ENCODE measurements at regions not wholly inside any gene's neighbourhood (a gene's known extent, or its start where the extent isn't known, plus 50 kb on each side); places are given as distances from the start of the nearest gene placed in this dataset.
A peak's percentile ranks its signal among the peaks of the same experiment; 100 is the strongest.

DNA sequence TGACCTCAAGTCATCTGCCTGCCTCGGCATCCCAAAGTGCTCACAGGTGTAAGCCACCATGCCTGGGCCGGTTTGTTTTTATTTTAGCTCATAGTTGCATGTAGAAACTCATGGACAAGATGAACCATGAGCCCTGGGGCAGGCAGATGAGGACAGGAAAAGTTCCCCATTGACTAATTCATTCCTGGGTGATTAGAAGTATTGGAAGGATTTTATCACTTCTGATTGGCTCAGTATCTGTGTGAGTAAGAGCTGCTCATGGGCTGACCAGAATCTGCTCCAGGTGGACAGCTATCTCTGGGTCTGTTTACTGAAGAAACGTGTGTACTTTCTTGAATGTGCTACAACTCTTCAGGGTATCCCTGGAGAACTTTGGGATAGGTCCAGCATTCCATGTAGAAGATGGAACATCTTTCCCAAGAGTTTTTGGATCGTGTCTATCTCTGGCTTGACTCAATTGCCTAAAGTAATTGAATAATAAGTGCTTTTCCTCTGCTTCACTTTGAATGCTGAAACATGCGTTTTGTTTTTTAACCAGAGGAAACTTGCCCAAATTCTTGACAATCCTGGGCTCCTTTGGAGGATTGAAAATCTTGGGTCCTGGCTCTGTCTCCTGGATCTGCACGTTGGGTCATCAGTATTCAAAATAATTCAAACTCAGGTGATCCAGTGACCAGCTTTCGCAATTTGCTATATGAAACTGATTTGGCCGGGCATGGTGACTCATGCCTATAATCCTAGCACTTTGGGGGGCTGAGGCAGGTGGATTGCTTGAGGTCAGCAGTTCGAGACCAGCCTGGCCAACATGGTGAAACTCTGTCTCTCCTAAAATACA lies 88.6 kb upstream of the DHRSX start:
- Mint-ChIP-seq H3K36me3 (no peaks in the 10 kb centered on the region), H3K27ac (no peak overlapping the region), H3K4me3 (no peak overlapping the region), H3K9me3 (ENCODE audit: low read depth) (no peaks in the 10 kb centered on the region), H3K4me1 (peaks cover 23% of the 10 kb centered on the region), H3K27me3 (peaks cover 22% of the 10 kb centered on the region)
- CTCF ChIA-PET, result no interaction called here
- no peak for ATAC-seq
- no peak for DNase-seq

DNA sequence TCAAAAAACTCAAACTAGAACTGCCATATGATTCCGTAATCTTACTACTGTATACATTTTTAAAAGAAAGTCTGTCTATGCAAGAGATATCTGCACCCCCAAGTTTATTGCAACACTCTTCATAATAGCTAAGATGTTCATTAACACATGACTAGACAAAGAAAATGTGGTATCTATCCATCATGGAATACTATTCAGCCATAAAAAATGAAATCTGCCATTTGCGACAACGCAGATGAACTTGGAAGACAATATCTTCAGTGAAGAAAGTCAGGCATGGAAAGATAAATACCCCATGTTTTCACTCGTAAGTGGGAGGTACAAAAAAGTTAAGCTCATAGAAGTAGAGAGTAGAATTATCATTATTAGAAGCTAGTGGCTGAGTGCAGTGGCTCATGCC lies 87.3 kb upstream of the DHRSX start:
- H3K36me3 Mint-ChIP-seq, result no peaks in the 10 kb centered on the region
- no peaks in the 10 kb centered on the region for H3K9me3 Mint-ChIP-seq (ENCODE audit: low read depth)
- CTCF ChIA-PET, result no interaction called here
- H3K27me3 Mint-ChIP-seq, result peaks cover 27% of the 10 kb centered on the region
- peaks cover 18% of the 10 kb centered on the region for H3K4me1 Mint-ChIP-seq
- DNase-seq, result no peak
- no peak overlapping the region for H3K27ac Mint-ChIP-seq
- ATAC-seq, result no peak
- no peak overlapping the region for H3K4me3 Mint-ChIP-seq

DNA sequence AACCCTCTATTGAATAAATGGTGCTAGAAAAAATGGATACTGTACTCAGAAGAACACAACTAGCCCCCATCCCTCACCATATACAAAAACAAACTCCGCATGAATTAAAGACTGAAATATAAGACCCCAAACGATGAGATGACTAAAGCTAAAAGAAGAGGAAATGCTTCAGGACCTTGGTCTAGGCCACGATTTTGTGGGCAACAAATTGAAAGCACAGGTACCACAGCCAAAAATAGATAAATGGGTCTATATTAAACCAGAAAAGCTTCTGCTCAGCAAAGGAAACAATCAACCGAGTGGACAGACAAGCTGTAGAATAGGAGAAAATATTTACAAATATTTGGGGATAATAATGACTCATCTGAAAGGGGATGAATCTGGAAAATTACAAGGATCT lies 86.4 kb upstream of the DHRSX start:
- H3K27ac Mint-ChIP-seq, result no peak overlapping the region
- H3K27me3 Mint-ChIP-seq, result peaks cover 36% of the 10 kb centered on the region
- peaks cover 12% of the 10 kb centered on the region for H3K4me1 Mint-ChIP-seq
- no peak for DNase-seq
- H3K4me3 Mint-ChIP-seq, result no peak overlapping the region
- CTCF ChIA-PET, result no interaction called here
- no peaks in the 10 kb centered on the region for H3K9me3 Mint-ChIP-seq (ENCODE audit: low read depth)
- no peaks in the 10 kb centered on the region for H3K36me3 Mint-ChIP-seq
- no peak for ATAC-seq

DNA sequence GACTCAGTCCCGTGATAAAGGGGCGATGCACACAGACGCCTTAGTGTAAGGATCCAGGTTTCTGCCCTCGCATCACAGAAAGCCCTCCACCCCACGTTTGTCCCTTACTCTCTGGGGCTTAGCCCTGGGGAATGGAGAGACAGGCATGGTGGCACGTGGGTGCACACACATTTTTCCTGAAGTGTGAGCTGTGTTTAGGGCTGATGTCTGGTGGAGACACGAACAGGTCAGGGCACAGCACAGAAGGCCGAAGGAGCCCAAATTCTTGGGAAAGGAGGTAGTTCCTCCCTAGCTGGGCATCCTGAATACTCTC lies 84.3 kb upstream of the DHRSX start:
- Mint-ChIP-seq H3K27me3 (peaks cover 44% of the 10 kb centered on the region), H3K9me3 (ENCODE audit: low read depth) (no peaks in the 10 kb centered on the region), H3K27ac (no peak overlapping the region), H3K4me3 (no peak overlapping the region), H3K36me3 (no peaks in the 10 kb centered on the region), H3K4me1 (peaks cover 8% of the 10 kb centered on the region)
- no peak for DNase-seq
- CTCF ChIA-PET, result no interaction called here
- no peak for ATAC-seq

DNA sequence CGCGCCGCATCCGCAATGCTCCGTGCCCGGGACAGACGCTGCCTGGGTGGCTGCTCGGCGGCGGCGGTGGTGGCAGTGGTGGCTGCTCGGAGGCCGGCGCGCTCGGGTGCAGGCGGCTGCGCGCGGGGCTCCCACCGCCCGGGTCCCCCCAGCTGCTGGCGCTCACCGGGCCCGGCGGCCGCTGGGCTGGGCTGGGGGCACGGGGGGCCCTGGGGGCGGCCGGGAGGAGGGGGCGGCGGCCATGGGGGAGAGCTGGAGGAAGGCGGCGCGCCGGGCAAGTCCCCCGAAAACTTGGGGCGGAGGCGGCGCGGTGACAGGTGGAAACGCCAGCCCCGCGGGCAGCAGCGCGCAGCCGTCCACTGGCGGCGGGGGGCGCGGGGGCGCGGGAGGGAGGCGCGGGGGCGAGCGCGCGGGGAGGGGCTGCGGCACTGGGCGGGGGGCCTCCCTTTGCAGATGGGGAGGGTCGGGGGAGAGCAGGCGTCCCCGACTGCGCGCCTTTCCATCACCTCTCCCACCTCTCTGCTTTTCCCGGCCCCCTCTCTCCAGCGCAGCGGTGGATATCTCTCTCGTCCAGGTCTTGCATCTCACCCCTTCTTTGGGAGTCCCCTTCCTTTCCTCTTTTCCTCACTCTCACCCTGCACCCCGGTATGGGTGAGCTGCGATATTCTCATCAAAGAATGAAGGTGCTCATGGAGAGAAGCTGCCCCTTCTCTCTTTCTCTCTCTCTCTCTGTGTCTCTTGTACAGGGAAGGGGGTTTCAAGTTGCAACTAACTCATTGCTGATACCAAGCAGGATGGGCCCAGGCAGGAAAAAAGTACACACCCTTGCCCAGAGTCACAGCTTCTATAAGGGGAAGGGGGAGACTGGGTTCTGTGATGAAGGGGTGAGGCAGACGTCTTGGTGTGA lies 83.7 kb upstream of the DHRSX start:
- Mint-ChIP-seq H3K36me3 (no peaks in the 10 kb centered on the region), H3K27ac (no peak overlapping the region), H3K27me3 (peaks cover 44% of the 10 kb centered on the region), H3K4me1 (peaks cover 8% of the 10 kb centered on the region), H3K4me3 (no peak overlapping the region), H3K9me3 (ENCODE audit: low read depth) (no peaks in the 10 kb centered on the region)
- DNase-seq, result no peak
- ATAC-seq, result no peak
- CTCF ChIA-PET, result no interaction called here

DNA sequence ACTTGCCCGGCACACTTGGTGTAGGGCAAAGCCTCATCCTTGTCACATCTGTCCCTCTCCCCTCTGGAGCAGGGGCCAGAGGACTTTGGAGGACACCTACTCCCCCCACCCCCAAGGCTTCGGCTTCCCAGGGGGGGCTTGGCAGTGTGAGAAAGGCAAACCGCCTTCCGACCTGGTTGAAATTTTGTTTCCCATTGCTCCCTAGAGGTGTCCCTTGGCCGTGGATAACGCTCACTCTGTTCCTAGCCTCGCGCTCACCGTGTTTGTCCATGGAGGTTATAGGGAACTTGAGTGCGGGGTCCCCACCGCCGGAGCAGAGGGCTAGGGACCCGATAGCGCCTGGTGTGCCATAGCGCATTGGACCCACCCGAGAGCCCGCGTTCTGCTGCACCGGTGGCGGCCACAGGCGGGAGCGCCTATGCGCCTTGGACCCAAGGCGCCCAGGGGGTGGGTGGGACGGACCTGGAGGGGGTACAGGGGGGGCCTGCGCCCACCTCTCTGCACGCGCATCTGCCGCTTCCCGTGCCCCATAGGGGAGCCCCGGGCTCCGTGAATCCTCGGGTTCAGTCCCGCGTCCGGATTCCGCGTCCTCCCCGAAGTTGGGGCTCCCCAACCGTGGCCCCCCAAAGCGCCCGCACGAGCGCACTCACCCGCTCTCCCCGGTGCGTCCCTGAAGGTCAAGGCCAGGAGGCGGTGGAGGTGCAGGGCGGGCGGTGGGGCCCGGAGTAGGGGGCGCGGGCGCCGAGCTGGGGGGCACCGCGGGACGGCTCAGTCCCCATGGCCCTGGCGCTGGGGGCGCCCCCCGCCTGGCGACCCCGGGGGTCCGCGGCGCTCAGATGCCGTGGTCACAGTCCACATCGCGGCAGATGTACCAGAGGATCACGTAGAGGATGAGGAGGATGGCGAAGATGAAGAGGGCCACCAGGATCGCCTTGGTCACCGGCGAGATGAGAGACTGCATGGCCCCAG lies 82.7 kb upstream of the DHRSX start:
- DNase-seq (no peak), ATAC-seq (peak; percentile 12)
- Mint-ChIP-seq H3K27me3 (peaks cover 47% of the 10 kb centered on the region), H3K27ac (no peak overlapping the region), H3K9me3 (ENCODE audit: low read depth) (no peaks in the 10 kb centered on the region), H3K4me1 (peaks cover 8% of the 10 kb centered on the region), H3K36me3 (no peaks in the 10 kb centered on the region), H3K4me3 (no peak overlapping the region)
- CTCF ChIA-PET, result no interaction called here

DNA sequence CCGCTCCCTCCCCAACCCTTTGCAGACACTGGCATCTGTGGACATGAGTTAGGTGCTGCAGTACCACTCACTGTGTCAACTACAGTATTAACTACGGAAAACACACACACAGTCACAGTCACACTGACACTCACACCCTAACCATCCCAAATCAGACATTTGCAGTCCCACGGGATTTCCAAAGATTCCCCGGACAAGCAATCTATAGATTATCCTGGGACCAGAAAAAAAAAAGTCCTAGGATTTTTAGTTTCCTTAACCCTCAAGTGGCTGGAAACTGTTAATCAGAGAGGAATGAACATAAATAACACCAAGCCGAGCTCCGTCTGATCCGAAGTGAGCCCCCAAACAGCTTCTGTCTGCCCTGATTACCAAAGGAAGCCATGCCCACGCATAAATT lies 81.9 kb upstream of the DHRSX start:
- no peak overlapping the region for H3K27ac Mint-ChIP-seq
- no peak for DNase-seq
- no peak overlapping the region for H3K4me3 Mint-ChIP-seq
- CTCF ChIA-PET, result no interaction called here
- peaks cover 42% of the 10 kb centered on the region for H3K27me3 Mint-ChIP-seq
- no peak for ATAC-seq
- peaks cover 8% of the 10 kb centered on the region for H3K4me1 Mint-ChIP-seq
- H3K36me3 Mint-ChIP-seq, result no peaks in the 10 kb centered on the region
- H3K9me3 Mint-ChIP-seq (ENCODE audit: low read depth), result no peaks in the 10 kb centered on the region

DNA sequence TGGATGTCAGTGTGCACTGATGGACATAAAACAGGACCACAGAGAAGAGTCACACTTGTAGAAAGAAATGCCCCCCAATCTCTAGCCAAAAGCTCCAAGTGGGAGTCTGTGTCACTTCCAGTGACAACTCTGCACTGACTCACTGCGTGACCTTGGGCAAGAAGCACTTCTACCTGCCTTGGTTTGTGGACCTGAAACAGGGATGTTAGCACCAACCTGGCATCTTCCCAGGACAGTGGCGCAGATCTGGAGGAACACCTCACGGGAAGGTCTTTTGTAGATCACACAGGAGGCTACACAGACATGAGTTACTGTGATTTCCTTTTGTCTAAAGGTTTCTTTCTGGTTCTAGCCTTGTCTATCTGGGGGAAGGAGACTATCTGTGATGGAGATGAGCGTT lies 80.5 kb upstream of the DHRSX start:
- H3K4me3 Mint-ChIP-seq, result no peak overlapping the region
- no peak for DNase-seq
- no peaks in the 10 kb centered on the region for H3K36me3 Mint-ChIP-seq
- no peak for ATAC-seq
- CTCF ChIA-PET, result no interaction called here
- no peak overlapping the region for H3K27ac Mint-ChIP-seq
- H3K9me3 Mint-ChIP-seq (ENCODE audit: low read depth), result no peaks in the 10 kb centered on the region
- peaks cover 40% of the 10 kb centered on the region for H3K27me3 Mint-ChIP-seq
- peaks cover 2% of the 10 kb centered on the region for H3K4me1 Mint-ChIP-seq

DNA sequence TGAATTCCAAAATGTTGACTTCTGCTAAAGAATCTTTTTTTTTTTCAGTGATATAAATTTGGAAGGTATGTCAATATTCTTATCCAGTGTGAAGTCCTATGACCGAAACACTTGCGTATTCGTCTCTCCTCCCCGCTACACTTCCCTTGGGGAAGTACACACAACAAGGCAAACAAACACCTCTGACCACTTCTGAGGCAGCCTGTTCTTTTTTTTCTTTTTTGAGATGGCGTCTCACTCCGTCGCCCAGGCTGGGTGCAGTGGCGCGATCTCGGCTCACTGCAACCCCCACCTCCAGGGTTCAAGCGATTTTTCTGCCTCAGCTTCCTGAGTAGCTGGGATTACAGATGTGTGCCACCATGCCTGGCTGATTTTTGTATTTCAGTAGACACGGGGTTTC lies 78.1 kb upstream of the DHRSX start:
- DNase-seq, result no peak
- no peak overlapping the region for H3K4me3 Mint-ChIP-seq
- no peaks in the 10 kb centered on the region for H3K4me1 Mint-ChIP-seq
- H3K36me3 Mint-ChIP-seq, result no peaks in the 10 kb centered on the region
- peaks cover 24% of the 10 kb centered on the region for H3K27me3 Mint-ChIP-seq
- no peaks in the 10 kb centered on the region for H3K9me3 Mint-ChIP-seq (ENCODE audit: low read depth)
- no peak for ATAC-seq
- H3K27ac Mint-ChIP-seq, result no peak overlapping the region
- CTCF ChIA-PET, result no interaction called here

DNA sequence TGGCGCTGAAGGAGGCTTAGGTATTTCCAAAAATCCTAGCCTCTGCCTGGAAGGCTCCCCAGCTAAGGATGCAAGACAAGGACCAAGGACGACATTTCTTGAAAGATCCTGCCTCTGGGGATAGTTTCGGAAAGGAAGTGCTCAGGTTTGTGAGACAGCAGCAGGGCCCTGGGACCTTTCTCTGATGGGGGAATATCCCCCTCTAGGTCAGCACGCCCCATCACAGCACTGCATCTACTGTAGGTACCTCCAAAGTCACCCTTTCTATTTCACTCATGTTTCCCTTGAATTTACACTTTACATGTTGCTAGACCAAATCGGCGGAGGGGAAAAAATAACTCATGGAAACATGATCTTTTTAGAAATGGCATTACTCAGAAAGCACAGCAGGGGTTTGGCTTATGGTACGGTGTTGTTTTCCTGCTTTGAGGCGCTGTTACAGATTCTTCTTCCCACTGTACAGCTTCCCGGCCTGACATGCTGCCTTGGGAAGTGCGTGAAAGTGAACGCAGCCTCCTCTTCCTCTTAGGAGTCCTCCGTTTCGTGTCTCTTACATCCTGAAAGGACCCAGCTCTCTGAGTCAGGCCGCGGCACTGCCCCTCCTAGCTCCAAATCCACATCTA lies 77.2 kb upstream of the DHRSX start:
- H3K36me3 Mint-ChIP-seq, result no peaks in the 10 kb centered on the region
- no peak overlapping the region for H3K4me3 Mint-ChIP-seq
- no peak for DNase-seq
- no peaks in the 10 kb centered on the region for H3K4me1 Mint-ChIP-seq
- H3K27ac Mint-ChIP-seq, result no peak overlapping the region
- ATAC-seq, result no peak
- no peaks in the 10 kb centered on the region for H3K9me3 Mint-ChIP-seq (ENCODE audit: low read depth)
- peaks cover 19% of the 10 kb centered on the region for H3K27me3 Mint-ChIP-seq
- CTCF ChIA-PET, result no interaction called here

DNA sequence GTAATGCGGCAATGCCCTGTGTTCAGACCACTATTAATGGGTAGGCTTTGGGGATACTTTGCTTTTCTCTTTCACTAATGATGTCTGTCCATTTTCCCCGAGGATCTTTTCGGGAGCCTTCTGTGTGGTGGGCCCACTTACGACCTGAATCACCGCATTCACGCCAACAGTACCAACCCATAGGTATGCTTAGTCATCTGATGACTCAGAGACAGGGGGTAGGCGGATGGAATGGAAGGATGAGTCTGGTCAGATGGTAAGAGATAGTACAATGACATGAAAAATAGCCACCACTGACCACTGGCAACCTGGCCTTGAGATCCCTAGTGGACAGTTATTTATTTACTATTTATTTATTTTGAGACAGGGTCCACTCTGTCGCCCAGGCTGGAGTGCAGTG lies 76.0 kb upstream of the DHRSX start:
- CTCF ChIA-PET, result no interaction called here
- no peak for ATAC-seq
- Mint-ChIP-seq H3K27ac (no peak overlapping the region), H3K27me3 (peaks cover 9% of the 10 kb centered on the region), H3K4me3 (no peak overlapping the region), H3K36me3 (no peaks in the 10 kb centered on the region), H3K4me1 (no peaks in the 10 kb centered on the region), H3K9me3 (ENCODE audit: low read depth) (no peaks in the 10 kb centered on the region)
- DNase-seq, result no peak

DNA sequence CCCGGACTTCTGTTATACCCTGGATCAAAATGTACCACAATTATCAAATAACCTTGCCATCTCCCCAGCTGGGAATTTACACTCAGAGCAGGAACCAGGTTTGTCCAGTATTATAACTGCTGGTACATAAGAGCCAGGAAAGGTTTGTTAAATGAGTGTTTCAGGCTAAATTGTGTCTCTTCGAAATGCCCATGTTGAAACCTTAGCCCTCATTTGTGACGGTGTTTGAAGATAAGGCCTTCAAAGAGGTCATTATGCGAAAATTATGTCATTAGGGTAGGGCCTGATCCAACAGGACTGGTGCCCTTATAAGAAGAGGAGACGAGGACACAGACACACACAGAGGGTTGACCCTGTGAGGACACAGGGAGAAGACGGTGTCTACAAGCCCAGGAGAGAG lies 73.5 kb upstream of the DHRSX start:
- Mint-ChIP-seq H3K4me1 (no peaks in the 10 kb centered on the region), H3K9me3 (ENCODE audit: low read depth) (peaks cover 1% of the 10 kb centered on the region), H3K27me3 (peaks cover under 1% of the 10 kb centered on the region), H3K36me3 (no peaks in the 10 kb centered on the region), H3K27ac (no peak overlapping the region), H3K4me3 (no peak overlapping the region)
- CTCF ChIA-PET, result no interaction called here
- DNase-seq (no peak), ATAC-seq (no peak)

DNA sequence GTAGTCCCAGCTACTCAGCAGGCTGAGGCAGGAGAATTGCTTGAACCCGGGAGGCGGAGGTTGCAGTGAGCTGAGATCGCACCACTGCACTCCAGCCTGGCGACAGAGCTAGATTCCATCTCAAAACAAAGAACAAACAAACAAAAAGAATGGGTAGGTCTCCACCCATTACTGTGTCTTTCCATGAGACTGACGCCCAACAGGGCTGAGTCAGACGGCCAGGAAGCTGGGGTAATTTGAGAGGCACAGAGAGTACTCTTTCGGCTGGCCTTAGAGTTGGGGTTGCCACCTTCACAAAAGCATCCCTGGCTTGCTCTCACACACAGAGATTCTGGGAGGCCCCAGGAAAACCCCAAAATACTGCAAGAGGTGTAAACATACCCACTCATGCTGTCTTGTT lies 72.0 kb upstream of the DHRSX start:
- Mint-ChIP-seq H3K27me3 (no peaks in the 10 kb centered on the region), H3K9me3 (ENCODE audit: low read depth) (peaks cover 2% of the 10 kb centered on the region), H3K27ac (no peak overlapping the region), H3K36me3 (no peaks in the 10 kb centered on the region), H3K4me1 (no peaks in the 10 kb centered on the region), H3K4me3 (no peak overlapping the region)
- CTCF ChIA-PET, result no interaction called here
- DNase-seq (no peak), ATAC-seq (no peak)

Measured in activated CD8-positive, alpha-beta memory T cell treated with anti-CD3 and anti-CD28 coated beads, Interleukin-2, amount 10 ng/mL, durations not matched to agents 7 days and 5 days (primary cell).